Neuronal stem cell (in vitro differentiated cells): ENCODE measurements at regions not wholly inside any gene's neighbourhood (a gene's known extent, or its start where the extent isn't known, plus 50 kb on each side); places are given as distances from the start of the nearest gene placed in this dataset.

Experiments used
- DNase-seq: peaks from one replicate; pipeline ENCODE4 v3.0.0-alpha.2; 2013; ENCODE audit warnings: low spot score
- H2AFZ ChIP-seq: one replicate; pipeline ENCODE4 v1.6.1; 2013; ENCODE audit warnings: mild to moderate bottlenecking, low read length, inconsistent platforms
- H2AK5ac ChIP-seq: 2 replicates; pipeline ENCODE4 v1.6.1; 2013; ENCODE audit warnings: low read depth, mild to moderate bottlenecking, inconsistent platforms, low read length, moderate library complexity, mixed read lengths
- H2BK120ac ChIP-seq: 2 replicates; pipeline ENCODE4 v1.6.1; 2013; ENCODE audit warnings: low read depth, mild to moderate bottlenecking, inconsistent platforms, low read length, moderate library complexity, mixed read lengths
- H2BK12ac ChIP-seq: one replicate; pipeline ENCODE4 v1.6.1; 2013; ENCODE audit warnings: low read length, inconsistent platforms
- H2BK15ac ChIP-seq: 2 replicates; pipeline ENCODE4 v1.6.1; 2013; ENCODE audit warnings: mild to moderate bottlenecking, low read length, inconsistent platforms, mixed read lengths
- H2BK5ac ChIP-seq: one replicate; pipeline ENCODE4 v1.6.1; 2013; ENCODE audit warnings: inconsistent platforms, mild to moderate bottlenecking, low read length, moderate library complexity
- H3K14ac ChIP-seq: one replicate; pipeline ENCODE4 v1.6.1; 2013; ENCODE audit warnings: low read length, inconsistent platforms
- H3K18ac ChIP-seq: 2 replicates; pipeline ENCODE4 v1.6.1; 2013; ENCODE audit warnings: low read length, inconsistent platforms
- H3K23ac ChIP-seq: 2 replicates; pipeline ENCODE4 v1.6.1; 2013; ENCODE audit warnings: low read depth, mild to moderate bottlenecking, mixed read lengths, low read length, inconsistent platforms; ENCODE audit not compliant: poor library complexity
- H3K27ac ChIP-seq: replicated peaks from 3 replicates; pipeline ENCODE4 v1.5.1; 2013; ENCODE audit warnings: low read length, inconsistent platforms
- H3K27me3 ChIP-seq, 3 experiments: 2 replicates each; pipeline ENCODE4 v1.6.1; 2013; ENCODE audit warnings: low read length in 3 of 3, mild to moderate bottlenecking in 2 of 3, inconsistent platforms in 1 of 3, low read depth in 1 of 3, mixed read lengths in 1 of 3, moderate library complexity in 1 of 3; ENCODE audit not compliant: control insufficient read depth in 3 of 3, insufficient read depth in 3 of 3
- H3K36me3 ChIP-seq, 2 donors: replicated peaks in 1 of 2; 2 replicates each; pipeline ENCODE4 v1.6.1; 2013; ENCODE audit warnings: low read length in 2 of 2; ENCODE audit not compliant: control insufficient read depth in 2 of 2, insufficient read depth in 2 of 2
- H3K4ac ChIP-seq: 2 replicates; pipeline ENCODE4 v1.6.1; 2013; ENCODE audit warnings: inconsistent platforms, mild to moderate bottlenecking, low read length, moderate library complexity
- H3K4me1 ChIP-seq, 2 donors: 1 replicate in 1 of 2; 2 replicates in 1 of 2; pipeline ENCODE4 v1.6.1; 2013; ENCODE audit warnings: low read length in 2 of 2, low read depth in 1 of 2; ENCODE audit not compliant: control insufficient read depth in 2 of 2, insufficient read depth in 1 of 2
- H3K4me2 ChIP-seq: one replicate; pipeline ENCODE4 v1.6.1; 2013; ENCODE audit warnings: mild to moderate bottlenecking, low read length, inconsistent platforms; ENCODE audit not compliant: insufficient read depth, poor library complexity, severe bottlenecking
- H3K4me3 ChIP-seq, 2 donors: 2 replicates each; pipeline ENCODE4 v1.5.1; 2013; ENCODE audit warnings: low read length in 2 of 2, mild to moderate bottlenecking in 2 of 2, inconsistent platforms in 1 of 2, moderate library complexity in 1 of 2
- H3K79me1 ChIP-seq: one replicate; pipeline ENCODE4 v1.6.1; 2013; ENCODE audit warnings: low read depth, mild to moderate bottlenecking, inconsistent platforms, low read length, moderate library complexity
- H3K9ac ChIP-seq: one replicate; pipeline ENCODE4 v1.6.1; 2013; ENCODE audit warnings: mild to moderate bottlenecking, low read depth, low read length, inconsistent platforms; ENCODE audit not compliant: poor library complexity
- H3K9me3 ChIP-seq, 2 donors: replicated peaks in 1 of 2; 2 replicates each; pipeline versions ENCODE3 to v1.6.1; 2013; ENCODE audit warnings: low read length in 2 of 2, mild to moderate bottlenecking in 2 of 2, inconsistent platforms in 1 of 2, low read depth in 1 of 2, mixed read lengths in 1 of 2, moderate library complexity in 1 of 2; ENCODE audit not compliant: control insufficient read depth in 2 of 2, insufficient read depth in 1 of 2
- H4K8ac ChIP-seq: one replicate; pipeline ENCODE4 v1.6.1; 2013; ENCODE audit warnings: low read depth, mild to moderate bottlenecking, inconsistent platforms, low read length, moderate library complexity
- H4K91ac ChIP-seq: one replicate; pipeline ENCODE4 v1.6.1; 2013; ENCODE audit warnings: low read length, low read depth, mild to moderate bottlenecking, inconsistent platforms; ENCODE audit not compliant: poor library complexity
- WGBS, 2 donors: extraction: QIAGEN DNeasy Blood & Tissue Kit; methylation state at CpG; one replicate each; pipeline ENCODE4 v1.1.7; 2013; ENCODE audit warnings: missing lambda C conversion rate in 2 of 2, mixed read lengths in 1 of 2; ENCODE audit not compliant: insufficient read length in 2 of 2, insufficient replicate concordance in 1 of 2; ENCODE audit errors: extremely low coverage in 2 of 2; 5-methylcytosine and 5-hydroxymethylcytosine counted together

DNA sequence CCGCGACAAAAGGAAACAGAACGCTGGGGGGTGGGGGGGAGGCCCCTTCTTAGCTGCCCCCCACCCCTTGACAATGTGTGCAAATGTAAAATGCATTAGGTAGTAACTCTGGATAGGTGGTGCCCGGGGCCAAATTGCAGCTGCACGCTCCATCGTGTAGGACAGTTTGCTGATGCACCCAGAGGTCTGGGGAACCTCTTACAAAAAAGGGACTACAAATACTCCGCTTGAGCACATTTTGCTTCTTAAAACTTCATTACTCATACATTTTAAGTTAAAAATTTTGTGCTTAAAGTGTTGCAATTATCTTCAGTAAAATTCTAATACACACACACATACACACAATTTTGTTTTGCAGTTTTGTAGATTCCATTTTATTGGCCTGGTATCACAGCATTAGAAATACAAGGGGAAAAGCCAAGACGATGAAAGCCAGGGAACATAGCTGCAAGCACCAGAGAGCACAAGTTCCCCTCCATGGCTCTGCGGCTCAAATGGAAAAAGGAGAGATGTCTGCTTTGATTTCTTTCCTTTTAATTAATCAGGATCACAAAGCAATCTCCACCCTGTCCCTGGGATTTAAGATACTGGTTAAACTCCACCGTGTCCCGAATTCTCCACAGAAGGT is 582.1 kb downstream of the ZEB2 start:
- no peak overlapping the region for H4K8ac ChIP-seq
- H2AFZ ChIP-seq, result peak overlapping the region; percentile 95
- no peaks in the 10 kb centered on the region for H3K79me1 ChIP-seq
- H3K4me3 ChIP-seq, result peak overlapping the region; percentile 41 to 86
- peak overlapping the region; percentile 99 for H3K18ac ChIP-seq
- H4K91ac ChIP-seq, result no peak overlapping the region
- H3K23ac ChIP-seq, result no peak overlapping the region
- no CpG with 5 or more reads among the region's 11 CpGs for WGBS, 2 donors
- no peak for DNase-seq
- no peak overlapping the region for H2BK12ac ChIP-seq
- H2BK15ac ChIP-seq, result peak overlapping the region; percentile 92
- H3K27ac ChIP-seq, result no peak overlapping the region
- peak overlapping the region; percentile 99 for H3K14ac ChIP-seq
- H3K27me3 ChIP-seq, result peaks cover 0 to 9% (median 7%) of the 10 kb centered on the region in 3 experiments
- H3K4me2 ChIP-seq, result peak overlapping the region; percentile 97
- no peak overlapping the region for H2BK120ac ChIP-seq
- peaks cover 2 to 9% of the 10 kb centered on the region in 2 donors for H3K4me1 ChIP-seq
- no peak overlapping the region for H2AK5ac ChIP-seq
- H3K36me3 ChIP-seq, result no peaks in the 10 kb centered on the region
- no peak overlapping the region for H3K9ac ChIP-seq
- H2BK5ac ChIP-seq, result no peak overlapping the region
- no peaks in the 10 kb centered on the region for H3K9me3 ChIP-seq
- H3K4ac ChIP-seq, result no peak overlapping the region

DNA sequence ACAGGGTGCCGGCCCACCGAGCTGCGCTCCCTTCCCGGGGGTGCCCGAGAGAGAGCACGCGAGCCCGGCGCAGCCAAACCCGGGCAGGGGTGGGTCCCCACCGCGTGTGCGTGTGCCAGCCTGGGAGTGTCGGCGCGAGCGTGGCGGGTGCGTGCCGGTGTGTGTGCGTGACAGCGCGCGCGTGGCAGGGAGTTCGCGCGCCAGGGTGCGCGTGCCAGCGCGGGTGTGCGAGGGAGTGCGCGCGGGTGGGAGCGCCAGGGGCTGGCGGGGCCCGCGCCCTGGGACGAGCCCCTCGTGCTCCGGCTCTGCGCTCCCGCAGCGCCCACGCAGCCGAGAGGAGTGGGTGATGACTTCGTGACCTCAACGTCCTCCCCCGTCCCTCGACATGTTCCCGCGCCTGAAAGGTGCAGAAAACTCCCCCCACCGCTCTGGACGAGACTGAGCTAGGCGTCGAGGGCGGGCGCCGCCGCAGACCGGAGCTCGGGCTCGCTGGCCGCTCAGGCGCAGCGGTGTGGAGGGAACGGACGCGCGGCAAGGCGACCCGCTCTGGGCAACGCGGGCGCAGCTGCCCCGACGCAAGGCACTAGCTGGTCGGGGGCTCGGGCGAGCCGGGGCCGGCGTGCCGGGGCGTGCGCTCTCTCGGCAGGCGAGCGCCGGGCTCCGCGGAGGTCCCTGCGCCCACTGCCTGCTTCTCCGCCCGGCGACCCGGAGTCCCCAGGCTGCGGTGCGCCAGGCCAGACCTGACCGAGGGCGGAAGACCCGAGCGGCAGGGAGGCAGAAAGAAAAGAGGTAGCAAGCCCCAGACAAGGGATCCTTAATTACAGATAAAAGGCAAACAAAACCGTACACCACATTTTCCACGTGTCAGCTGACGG is 582.8 kb downstream of the ZEB2 start:
- peak overlapping the region; percentile 90 for H2BK12ac ChIP-seq
- H3K14ac ChIP-seq, result peak overlapping the region; percentile 99
- H2AFZ ChIP-seq, result peak overlapping the region; percentile 95
- peak overlapping the region; percentile 96 for H3K23ac ChIP-seq
- H2AK5ac ChIP-seq, result peak overlapping the region; percentile 70
- WGBS, 2 donors, result no CpG with 5 or more reads among the region's 108 CpGs
- H3K27me3 ChIP-seq, result peaks cover 0 to 9% (median 7%) of the 10 kb centered on the region in 3 experiments
- peak overlapping the region; percentile 99 for H4K8ac ChIP-seq
- peak; percentile 47 for DNase-seq
- H3K4ac ChIP-seq, result peak overlapping the region; percentile 97
- no peaks in the 10 kb centered on the region for H3K9me3 ChIP-seq
- H3K4me3 ChIP-seq, result peak overlapping the region; percentile 41 to 86
- no peaks in the 10 kb centered on the region for H3K79me1 ChIP-seq
- no peak overlapping the region for H2BK120ac ChIP-seq
- H4K91ac ChIP-seq, result peak overlapping the region; percentile 98
- peak overlapping the region; percentile 92 for H2BK15ac ChIP-seq
- H3K9ac ChIP-seq, result peak overlapping the region; percentile 95
- H3K27ac ChIP-seq, result no peak overlapping the region
- peak overlapping the region; percentile 99 for H3K18ac ChIP-seq
- peaks cover 2 to 9% of the 10 kb centered on the region in 2 donors for H3K4me1 ChIP-seq
- no peaks in the 10 kb centered on the region for H3K36me3 ChIP-seq
- peak overlapping the region; percentile 97 for H3K4me2 ChIP-seq
- H2BK5ac ChIP-seq, result peak overlapping the region; percentile 80

DNA sequence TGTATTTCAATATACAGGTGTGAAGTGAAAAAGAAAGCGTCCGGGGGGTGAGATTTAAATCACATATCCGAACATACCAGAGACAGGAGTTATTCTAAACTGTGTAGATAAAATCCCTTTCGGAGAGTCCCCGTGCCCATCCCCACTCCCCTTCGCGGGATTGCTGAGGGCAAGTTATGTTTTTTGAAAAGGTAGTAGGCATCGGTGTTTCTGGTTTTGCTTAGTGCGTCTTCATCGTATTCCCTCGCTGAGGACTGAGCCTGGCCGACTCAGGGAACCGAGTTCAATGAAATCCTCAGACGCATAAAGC is 583.4 kb downstream of the ZEB2 start:
- Histone ChIP-seq H3K27me3 (peaks cover 0 to 9% (median 7%) of the 10 kb centered on the region in 3 experiments), H3K79me1 (no peaks in the 10 kb centered on the region), H2AFZ (peak overlapping the region; percentile 95), H3K18ac (peak overlapping the region; percentile 99), H3K36me3 (no peaks in the 10 kb centered on the region), H2BK12ac (no peak overlapping the region), H3K9me3 (no peaks in the 10 kb centered on the region), H2AK5ac (no peak overlapping the region), H2BK5ac (peak overlapping the region; percentile 80), H4K91ac (peak overlapping the region; percentile 98), H3K9ac (no peak overlapping the region), H2BK15ac (peak overlapping the region; percentile 92), H2BK120ac (no peak overlapping the region), H3K4me1 (peaks cover 2 to 9% of the 10 kb centered on the region in 2 donors), H3K4me3 (peak overlapping the region in 1 of 2 donors; percentile 86), H3K14ac (peak overlapping the region; percentile 99), H3K23ac (peak overlapping the region; percentile 96), H4K8ac (no peak overlapping the region), H3K4ac (no peak overlapping the region), H3K27ac (no peak overlapping the region), H3K4me2 (peak overlapping the region; percentile 97)
- no peak for DNase-seq
- WGBS, 2 donors, result no CpG with 5 or more reads among the region's 14 CpGs

DNA sequence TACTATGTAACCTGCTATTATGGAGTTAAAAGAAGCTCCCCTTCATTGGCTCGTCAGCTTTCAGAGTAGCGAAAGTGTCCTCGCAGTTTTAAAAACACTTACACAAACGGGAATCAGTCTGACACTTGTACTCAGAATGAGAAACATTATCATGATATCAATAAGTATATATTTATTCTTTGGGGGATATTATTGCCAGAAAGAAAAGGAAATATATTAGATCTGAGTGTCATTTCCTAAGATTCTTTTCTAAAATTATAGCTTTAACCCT is 584.5 kb downstream of the ZEB2 start:
- H3K4me2 ChIP-seq, result no peak overlapping the region
- peaks cover 2 to 9% of the 10 kb centered on the region in 2 donors for H3K4me1 ChIP-seq
- H3K27ac ChIP-seq, result no peak overlapping the region

More for the DNA sequence above, 584.5 kb downstream of the ZEB2 start:
- no peaks in the 10 kb centered on the region for H3K36me3 ChIP-seq
- no CpG with 5 or more reads among the region's 4 CpGs for WGBS, 2 donors
- peaks cover 0 to 9% (median 7%) of the 10 kb centered on the region in 3 experiments for H3K27me3 ChIP-seq
- no peak overlapping the region for H3K23ac ChIP-seq
- H2BK120ac ChIP-seq, result no peak overlapping the region
- H3K4ac ChIP-seq, result no peak overlapping the region
- no peaks in the 10 kb centered on the region for H3K79me1 ChIP-seq
- H2AFZ ChIP-seq, result no peak overlapping the region
- no peak overlapping the region for H2BK12ac ChIP-seq
- DNase-seq, result no peak
- H3K4me3 ChIP-seq, result no peak overlapping the region
- no peak overlapping the region for H3K9ac ChIP-seq
- no peak overlapping the region for H2AK5ac ChIP-seq
- H3K14ac ChIP-seq, result no peak overlapping the region
- no peak overlapping the region for H3K18ac ChIP-seq
- H2BK5ac ChIP-seq, result no peak overlapping the region
- H4K8ac ChIP-seq, result no peak overlapping the region
- H4K91ac ChIP-seq, result no peak overlapping the region
- no peak overlapping the region for H2BK15ac ChIP-seq
- H3K9me3 ChIP-seq, result no peaks in the 10 kb centered on the region
